ENCODE measurements at regions not wholly inside any gene's neighbourhood (a gene's known extent, or its start where the extent isn't known, plus 50 kb on each side); places are given as distances from the start of the nearest gene placed in this dataset.

GRCh38 chr5:106189121-106189809, 1481.5 kb downstream of the EFNA5 start:
- no peak overlapping the region for H3K4me3 ChIP-seq (ENCODE audit: low read depth, low read length)
- TF ChIP-seq CTCF (IDR thresholded peaks at IDR 0.05; ENCODE audit: insufficient read depth, low read length, poor library complexity, severe bottlenecking), result no peak
- no peak for DNase-seq (ENCODE audit: low read depth)

GRCh38 chr5:106185661-106186081, 1485.1 kb downstream of the EFNA5 start:
- TF ChIP-seq CTCF (IDR thresholded peaks at IDR 0.05; ENCODE audit: insufficient read depth, low read length, poor library complexity, severe bottlenecking), result no peak
- Histone ChIP-seq H3K36me3 (ENCODE audit: control insufficient read depth, insufficient read depth, low read length) (no peaks in the 10 kb centered on the region), H3K27me3 (ENCODE audit: control insufficient read depth, insufficient read depth, low read length) (no peaks in the 10 kb centered on the region), H3K4me3 (ENCODE audit: low read depth, low read length) (no peak overlapping the region)
- no peak for DNase-seq (ENCODE audit: low read depth)

More at GRCh38 chr5:106189121-106189809, 1481.5 kb downstream of the EFNA5 start:
- Histone ChIP-seq H3K36me3 (ENCODE audit: control insufficient read depth, insufficient read depth, low read length) (no peaks in the 10 kb centered on the region), H3K27me3 (ENCODE audit: control insufficient read depth, insufficient read depth, low read length) (no peaks in the 10 kb centered on the region)

GRCh38 chr5:106174903-106175302, 1495.8 kb downstream of the EFNA5 start:
- Histone ChIP-seq H3K4me3 (ENCODE audit: low read depth, low read length) (no peak overlapping the region), H3K27me3 (ENCODE audit: control insufficient read depth, insufficient read depth, low read length) (no peaks in the 10 kb centered on the region), H3K36me3 (ENCODE audit: control insufficient read depth, insufficient read depth, low read length) (no peaks in the 10 kb centered on the region)
- TF ChIP-seq CTCF (IDR thresholded peaks at IDR 0.05; ENCODE audit: insufficient read depth, low read length, poor library complexity, severe bottlenecking), result no peak
- DNase-seq (ENCODE audit: low read depth), result no peak

- no peaks in the 10 kb centered on the region for H3K36me3 ChIP-seq (ENCODE audit: control insufficient read depth, insufficient read depth, low read length)
- no peak overlapping the region for H3K4me3 ChIP-seq (ENCODE audit: low read depth, low read length)
- no peaks in the 10 kb centered on the region for H3K27me3 ChIP-seq (ENCODE audit: control insufficient read depth, insufficient read depth, low read length)
- no peak for DNase-seq (ENCODE audit: low read depth)
- no peak for TF ChIP-seq CTCF (IDR thresholded peaks at IDR 0.05; ENCODE audit: insufficient read depth, low read length, poor library complexity, severe bottlenecking)
These were observed 1497.8 kb downstream of the EFNA5 start for GRCh38 chr5:106172681-106173532.

GRCh38 chr5:106171708-106172107, 1499.0 kb downstream of the EFNA5 start:
- H3K36me3 ChIP-seq (ENCODE audit: control insufficient read depth, insufficient read depth, low read length), result no peaks in the 10 kb centered on the region
- no peak for DNase-seq (ENCODE audit: low read depth)
- H3K27me3 ChIP-seq (ENCODE audit: control insufficient read depth, insufficient read depth, low read length), result no peaks in the 10 kb centered on the region
- H3K4me3 ChIP-seq (ENCODE audit: low read depth, low read length), result no peak overlapping the region
- no peak for TF ChIP-seq CTCF (IDR thresholded peaks at IDR 0.05; ENCODE audit: insufficient read depth, low read length, poor library complexity, severe bottlenecking)
